ENCODE measurements at regions not wholly inside any gene's neighbourhood (a gene's known extent, or its start where the extent isn't known, plus 50 kb on each side); places are given as distances from the start of the nearest gene placed in this dataset.
"Not testable (repeated sequence)": the region's sequence is repeated elsewhere in the genome, so short reads cannot be mapped to it uniquely, and the experiment has no call there.

DNA sequence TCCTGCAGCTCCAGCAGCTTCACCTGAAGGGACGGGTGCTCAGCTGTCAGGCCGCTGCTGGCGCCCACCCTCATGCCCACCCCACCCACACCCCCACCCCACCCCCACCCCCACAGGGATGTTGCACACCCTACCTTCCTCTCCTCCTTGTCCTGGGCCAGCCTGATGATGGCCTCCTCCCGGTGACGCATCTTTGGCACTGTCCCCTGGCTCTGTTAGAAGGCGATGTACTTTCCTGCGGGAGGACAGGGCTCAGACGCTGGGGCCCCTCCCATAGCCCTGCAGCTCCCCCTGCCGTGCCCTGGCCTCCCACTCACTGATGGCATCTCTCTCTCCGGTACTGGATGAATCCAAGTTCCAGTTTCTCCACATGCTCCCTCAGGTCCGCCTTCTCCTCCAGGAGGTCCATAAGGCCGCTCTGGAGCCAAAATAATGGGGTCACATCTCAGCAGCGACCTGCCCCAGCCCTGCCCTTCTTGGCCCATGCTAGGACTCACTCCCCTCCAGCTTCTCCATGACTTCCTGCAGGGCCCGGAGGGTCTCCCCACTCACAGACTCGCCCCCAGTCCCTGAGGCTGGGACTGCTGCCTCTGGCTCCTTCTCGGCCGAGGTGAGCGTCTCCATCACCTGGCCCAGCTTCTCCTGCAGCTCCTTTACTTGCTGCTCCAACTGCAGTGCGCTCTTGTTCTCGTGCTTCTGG, 55.2 kb downstream of the GOLGA8B start:
- not testable (repeated sequence) for H3K4me3 Mint-ChIP-seq; H3K36me3 Mint-ChIP-seq (ENCODE audit: low read depth); H3K27ac Mint-ChIP-seq; ATAC-seq (replicated peaks); H3K4me1 Mint-ChIP-seq; H3K27me3 Mint-ChIP-seq; H3K9me3 Mint-ChIP-seq

DNA sequence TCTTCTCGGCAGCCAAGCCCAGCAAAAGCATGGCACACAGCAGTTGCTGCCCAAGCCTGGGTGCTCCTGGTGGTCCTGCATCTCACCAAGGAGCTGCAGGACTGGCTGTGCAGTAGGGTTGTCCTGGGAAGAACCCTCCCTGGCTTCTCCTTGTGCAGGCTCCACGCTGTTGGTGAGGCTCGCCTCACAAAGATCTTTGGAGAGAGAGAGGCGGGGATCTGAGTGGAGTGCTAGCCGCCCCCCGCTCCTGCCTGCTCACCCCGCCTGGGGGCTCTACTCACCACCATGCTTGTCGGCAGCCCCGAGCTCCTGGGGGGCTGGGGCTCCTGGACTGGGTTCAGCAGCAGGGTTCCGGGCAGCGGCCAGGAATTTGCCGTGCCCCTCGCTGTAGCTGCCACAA, 55.8 kb downstream of the GOLGA8B start:
- not testable (repeated sequence) for ATAC-seq (replicated peaks); H3K36me3 Mint-ChIP-seq (ENCODE audit: low read depth); H3K27me3 Mint-ChIP-seq; H3K4me3 Mint-ChIP-seq; H3K27ac Mint-ChIP-seq; H3K4me1 Mint-ChIP-seq; H3K9me3 Mint-ChIP-seq

DNA sequence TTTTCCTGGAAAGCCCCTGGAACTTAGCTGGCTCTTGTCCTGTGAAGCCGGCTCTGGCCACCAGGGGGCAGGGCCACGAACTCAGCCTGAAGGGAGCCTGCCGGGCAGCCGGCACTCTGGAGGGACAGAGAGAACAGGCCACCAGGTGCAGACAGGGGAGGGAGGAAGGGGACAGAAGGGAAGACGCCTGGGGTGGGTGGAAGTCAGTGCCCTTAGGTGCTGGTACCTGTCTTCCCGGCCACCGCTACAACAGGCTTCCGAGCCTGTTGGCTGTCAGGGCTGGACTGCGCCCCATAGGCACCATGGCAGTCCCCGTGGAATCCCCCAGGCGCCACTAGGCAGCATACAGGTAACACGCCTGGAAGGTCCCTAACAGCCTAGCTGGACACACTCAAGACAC, 59.6 kb downstream of the GOLGA8B start:
- not testable (repeated sequence) for H3K4me1 Mint-ChIP-seq; H3K36me3 Mint-ChIP-seq (ENCODE audit: low read depth); H3K27ac Mint-ChIP-seq; H3K27me3 Mint-ChIP-seq; H3K9me3 Mint-ChIP-seq; H3K4me3 Mint-ChIP-seq
- peak; percentile 29 for ATAC-seq (replicated peaks)

DNA sequence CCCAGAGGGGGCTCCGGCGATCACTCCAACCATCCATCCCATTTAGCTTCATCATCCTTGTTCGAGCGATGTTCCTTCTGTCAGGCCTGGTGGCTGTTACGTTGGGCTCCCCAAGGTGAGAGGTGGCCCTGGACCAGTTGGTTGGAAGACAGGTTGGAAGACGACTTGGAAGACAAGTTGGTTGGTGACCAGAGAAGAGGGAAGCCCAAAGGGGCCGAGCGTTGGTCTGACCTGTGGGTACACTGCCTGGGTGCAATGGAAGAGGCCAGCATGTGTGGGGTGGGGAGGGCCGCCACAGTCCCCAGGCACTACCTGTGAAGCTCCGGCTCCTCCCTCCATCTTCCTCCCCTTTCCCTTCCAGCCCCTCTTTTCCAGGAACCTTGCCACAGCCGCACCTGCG, 60.9 kb downstream of the GOLGA8B start:
- H3K27me3 Mint-ChIP-seq; H3K4me3 Mint-ChIP-seq; ATAC-seq (replicated peaks); H3K4me1 Mint-ChIP-seq; H3K9me3 Mint-ChIP-seq; H3K36me3 Mint-ChIP-seq (ENCODE audit: low read depth); H3K27ac Mint-ChIP-seq: not testable (repeated sequence)

DNA sequence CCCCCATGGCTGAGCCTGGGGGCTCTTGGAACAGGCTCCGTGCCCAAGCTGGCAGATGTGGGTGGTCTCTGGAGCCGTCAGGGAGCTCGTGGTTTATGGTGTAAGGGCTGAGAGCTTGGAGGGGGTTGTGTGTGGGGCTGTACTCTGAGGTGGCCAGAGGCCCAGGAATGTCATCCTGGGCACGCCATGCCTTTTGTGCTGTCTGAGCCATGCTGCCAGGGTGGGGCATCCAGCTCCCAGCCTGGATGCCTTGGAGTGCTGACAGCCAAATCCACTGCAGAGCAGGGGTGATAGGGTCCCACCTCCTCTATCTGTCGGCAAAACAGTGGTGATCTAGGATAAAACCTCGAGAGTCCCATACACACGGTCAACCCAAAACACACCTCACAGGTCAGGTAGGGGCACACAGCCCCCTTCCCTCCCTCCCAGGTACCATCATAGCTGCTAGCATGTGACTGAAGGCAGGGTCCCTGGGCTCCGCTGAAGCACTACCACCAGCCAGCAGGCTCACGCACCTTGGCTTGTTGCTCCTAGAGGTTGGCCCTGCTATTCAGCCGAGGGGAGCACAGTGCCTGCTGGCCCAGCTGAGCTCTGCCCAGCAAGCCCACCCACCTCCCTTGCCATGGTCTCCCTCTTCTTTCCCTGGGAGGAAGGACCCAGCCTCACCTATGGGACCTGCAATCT, 61.5 kb downstream of the GOLGA8B start:
- H3K36me3 Mint-ChIP-seq (ENCODE audit: low read depth); H3K4me3 Mint-ChIP-seq; H3K4me1 Mint-ChIP-seq; ATAC-seq (replicated peaks); H3K9me3 Mint-ChIP-seq; H3K27ac Mint-ChIP-seq; H3K27me3 Mint-ChIP-seq: not testable (repeated sequence)

DNA sequence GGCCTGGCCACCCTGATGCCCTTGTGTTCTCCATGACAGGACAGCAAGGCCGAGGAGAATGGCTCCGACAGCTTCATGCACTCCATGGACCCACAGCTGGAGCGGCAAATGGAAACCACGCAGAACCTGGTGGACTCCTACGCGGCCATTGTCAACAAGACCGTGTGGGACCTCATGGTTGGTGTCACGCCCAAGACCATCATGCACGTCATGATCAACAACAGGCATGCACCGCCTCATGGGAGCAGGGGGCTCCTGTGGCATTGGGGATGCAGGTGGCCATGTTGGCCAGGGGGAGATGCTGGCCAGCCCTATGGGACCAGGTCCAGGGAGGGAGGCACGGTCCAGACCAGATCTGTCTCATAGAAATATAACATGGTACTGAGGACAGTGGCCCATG, 62.9 kb downstream of the GOLGA8B start:
- Mint-ChIP-seq H3K9me3 (no peaks in the 10 kb centered on the region), H3K27me3 (peaks cover 3% of the 10 kb centered on the region), H3K4me1 (no peaks in the 10 kb centered on the region), H3K27ac (no peak overlapping the region), H3K4me3 (no peak overlapping the region), H3K36me3 (ENCODE audit: low read depth) (no peaks in the 10 kb centered on the region)
- ATAC-seq (replicated peaks), result no peak

DNA sequence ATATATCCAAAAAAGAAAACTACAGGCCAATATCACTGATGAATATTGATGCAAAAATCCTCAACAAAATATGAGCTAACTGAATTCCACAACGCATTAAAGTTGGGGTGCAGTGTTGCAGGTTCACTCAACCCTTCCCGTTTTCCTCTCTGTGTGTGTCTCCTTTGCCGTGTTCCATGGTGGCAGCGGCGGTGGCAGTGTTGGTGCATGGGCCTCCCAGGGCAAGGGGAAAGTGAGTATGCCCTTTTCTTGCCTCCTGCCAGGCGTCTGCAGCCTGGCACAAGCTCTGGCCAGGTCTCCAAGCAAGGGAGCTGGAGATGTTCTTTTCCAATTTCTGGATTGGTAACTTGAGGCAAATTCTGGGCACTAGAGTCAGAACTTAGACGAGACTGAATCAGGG, 63.4 kb downstream of the GOLGA8B start:
- not testable (repeated sequence) for H3K4me3 Mint-ChIP-seq, H3K4me1 Mint-ChIP-seq, H3K27ac Mint-ChIP-seq

GRCh38 chr15:34514251-34514670, 69.2 kb downstream of the GOLGA8B start:
- peaks cover 8% of the 10 kb centered on the region for H3K4me1 Mint-ChIP-seq
- H3K27ac Mint-ChIP-seq, result no peak overlapping the region
- H3K4me3 Mint-ChIP-seq, result peak overlapping the region; percentile 74
- H3K27me3 Mint-ChIP-seq, result peaks cover 37% of the 10 kb centered on the region
- H3K36me3 Mint-ChIP-seq (ENCODE audit: low read depth), result no peaks in the 10 kb centered on the region
- ATAC-seq (replicated peaks), result peak; percentile 64
- H3K9me3 Mint-ChIP-seq, result no peaks in the 10 kb centered on the region

More for the DNA sequence above, 63.4 kb downstream of the GOLGA8B start:
- ATAC-seq (replicated peaks); H3K9me3 Mint-ChIP-seq; H3K27me3 Mint-ChIP-seq; H3K36me3 Mint-ChIP-seq (ENCODE audit: low read depth): not testable (repeated sequence)

- peak overlapping the region; percentile 74 for H3K4me3 Mint-ChIP-seq
- no peak for ATAC-seq (replicated peaks)
- no peak overlapping the region for H3K27ac Mint-ChIP-seq
- no peaks in the 10 kb centered on the region for H3K9me3 Mint-ChIP-seq
- H3K4me1 Mint-ChIP-seq, result peaks cover 8% of the 10 kb centered on the region
- peaks cover 37% of the 10 kb centered on the region for H3K27me3 Mint-ChIP-seq
- H3K36me3 Mint-ChIP-seq (ENCODE audit: low read depth), result no peaks in the 10 kb centered on the region
These were observed 70.8 kb downstream of the GOLGA8B start for GRCh38 chr15:34512628-34513027.

DNA sequence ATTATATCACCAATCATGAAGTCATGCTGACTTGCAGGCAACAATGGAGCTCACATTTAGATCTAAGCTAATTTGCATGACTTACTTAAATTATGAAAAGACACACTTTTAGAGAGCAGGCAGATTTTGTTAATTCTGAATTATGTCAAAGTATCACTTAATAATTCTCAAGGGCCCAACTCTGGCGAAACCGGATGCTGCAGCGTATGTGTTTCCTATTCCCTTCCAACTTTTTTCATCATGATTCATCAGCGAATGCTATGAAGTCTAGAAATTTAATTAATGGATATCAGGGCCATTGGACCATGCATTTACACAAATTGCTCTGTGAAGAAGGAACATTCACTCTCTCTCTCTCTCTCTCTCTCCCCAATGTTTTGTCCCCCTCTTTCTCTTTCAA, 63.5 kb upstream of the GOLGA8A start:
- H3K9me3 Mint-ChIP-seq, result no peaks in the 10 kb centered on the region
- H3K27me3 Mint-ChIP-seq, result peaks cover 42% of the 10 kb centered on the region
- no peak for ATAC-seq (replicated peaks)

DNA sequence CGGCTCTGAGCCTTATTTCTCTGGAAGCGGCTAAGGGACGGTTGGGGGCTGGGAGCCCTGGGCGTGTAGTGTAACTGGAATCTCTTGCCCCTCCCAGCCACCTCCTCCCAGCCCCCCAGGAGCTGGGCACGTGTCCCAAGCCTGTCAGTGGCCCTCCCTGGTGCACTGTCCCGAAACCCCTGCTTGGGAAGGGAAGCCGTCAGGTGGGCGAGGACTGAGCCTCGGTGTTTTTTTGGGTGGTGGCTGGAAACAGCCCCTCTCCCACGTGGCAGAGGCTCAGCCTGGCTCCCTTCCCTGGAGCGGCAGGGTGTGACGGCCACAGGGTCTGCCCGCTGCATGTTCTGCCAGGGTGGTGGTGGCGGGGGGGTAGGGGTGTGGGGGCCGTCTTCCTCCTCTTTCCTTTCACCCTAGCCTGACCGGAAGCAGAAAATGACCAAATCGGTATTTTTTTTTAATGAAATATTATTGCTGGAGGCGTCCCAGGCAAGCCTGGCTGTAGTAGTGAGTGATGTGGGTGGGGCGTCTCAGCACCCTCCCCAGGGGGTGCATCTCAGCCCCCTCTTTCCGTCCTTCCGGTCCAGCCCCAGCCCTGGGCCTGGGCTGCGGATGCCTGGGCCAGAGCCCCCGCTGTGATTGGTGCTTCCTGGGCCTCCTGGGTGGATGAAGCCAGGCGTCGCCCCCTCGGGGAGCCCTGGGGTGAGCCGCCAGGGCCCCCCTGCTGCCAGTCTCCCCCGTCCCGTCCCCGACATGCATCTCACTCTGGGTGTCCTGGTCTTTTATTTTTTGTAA, 58.8 kb upstream of the GOLGA8A start:
- Mint-ChIP-seq H3K9me3 (peaks cover 4% of the 10 kb centered on the region), H3K4me1 (no peaks in the 10 kb centered on the region), H3K27ac (no peak overlapping the region), H3K36me3 (ENCODE audit: low read depth) (peaks cover 5% of the 10 kb centered on the region), H3K27me3 (peaks cover 45% of the 10 kb centered on the region), H3K4me3 (no peak overlapping the region)
- no peak for ATAC-seq (replicated peaks)

More for the DNA sequence above, 63.5 kb upstream of the GOLGA8A start:
- H3K4me3 Mint-ChIP-seq, result no peak overlapping the region
- no peaks in the 10 kb centered on the region for H3K36me3 Mint-ChIP-seq (ENCODE audit: low read depth)
- no peak overlapping the region for H3K27ac Mint-ChIP-seq
- no peaks in the 10 kb centered on the region for H3K4me1 Mint-ChIP-seq

- Mint-ChIP-seq H3K4me3 (peak overlapping the region; percentile 45), H3K27me3 (peaks cover 46% of the 10 kb centered on the region)
- H3K9me3 Mint-ChIP-seq; H3K4me1 Mint-ChIP-seq; ATAC-seq (replicated peaks); H3K27ac Mint-ChIP-seq; H3K36me3 Mint-ChIP-seq (ENCODE audit: low read depth): not testable (repeated sequence)
These were observed 58.1 kb upstream of the GOLGA8A start for GRCh38 chr15:34495707-34496106.

- Mint-ChIP-seq H3K27me3 (peaks cover 47% of the 10 kb centered on the region), H3K27ac (no peak overlapping the region), H3K9me3 (peaks cover 4% of the 10 kb centered on the region), H3K4me1 (no peaks in the 10 kb centered on the region), H3K36me3 (ENCODE audit: low read depth) (peaks cover 6% of the 10 kb centered on the region), H3K4me3 (no peak overlapping the region)
- ATAC-seq (replicated peaks), result no peak
These were observed 56.4 kb upstream of the GOLGA8A start for GRCh38 chr15:34494084-34494399.

DNA sequence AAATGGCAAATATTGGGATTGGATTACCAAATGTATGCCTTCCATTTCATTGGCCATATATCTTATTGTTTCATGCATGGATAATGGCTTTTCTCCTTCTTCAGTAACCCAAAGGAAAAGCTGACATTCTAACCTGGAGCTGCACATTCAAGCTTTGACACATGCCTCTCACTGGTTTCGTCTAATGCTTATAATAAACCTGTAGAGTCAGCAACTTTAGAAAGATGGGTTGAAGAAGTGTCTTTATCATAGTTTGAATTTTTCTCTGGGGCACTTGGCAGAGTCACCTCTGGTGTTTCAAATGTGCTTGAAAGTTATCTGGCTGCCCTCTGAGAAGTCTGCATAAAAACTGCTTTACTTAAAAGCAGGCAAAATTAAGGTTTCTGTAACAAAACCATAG, 55.4 kb upstream of the GOLGA8A start:
- peaks cover 4% of the 10 kb centered on the region for H3K9me3 Mint-ChIP-seq
- ATAC-seq (replicated peaks), result no peak
- H3K4me1 Mint-ChIP-seq, result no peaks in the 10 kb centered on the region
- no peak overlapping the region for H3K4me3 Mint-ChIP-seq
- H3K36me3 Mint-ChIP-seq (ENCODE audit: low read depth), result peaks cover 6% of the 10 kb centered on the region
- H3K27me3 Mint-ChIP-seq, result peaks cover 53% of the 10 kb centered on the region
- no peak overlapping the region for H3K27ac Mint-ChIP-seq

DNA sequence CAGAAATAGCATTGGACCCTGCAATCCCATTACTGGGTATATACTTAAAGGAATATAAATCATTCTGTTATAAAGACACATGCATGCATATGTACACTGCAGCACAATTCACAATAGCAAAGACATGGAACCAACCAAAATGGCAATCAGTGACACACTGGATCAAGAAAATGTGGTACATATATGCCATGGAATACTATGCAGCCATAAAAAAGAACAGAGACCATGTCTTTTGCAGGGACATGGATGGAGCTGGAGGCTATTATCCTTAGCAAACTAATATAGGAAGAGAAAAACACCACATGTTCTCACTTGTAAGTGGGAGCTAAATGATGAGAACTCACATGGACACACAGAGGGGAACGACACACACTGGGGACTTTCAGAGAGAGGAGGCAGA, 53.9 kb upstream of the GOLGA8A start:
- not testable (repeated sequence) for H3K36me3 Mint-ChIP-seq (ENCODE audit: low read depth); H3K9me3 Mint-ChIP-seq; H3K27ac Mint-ChIP-seq; ATAC-seq (replicated peaks); H3K4me3 Mint-ChIP-seq; H3K4me1 Mint-ChIP-seq
- peaks cover 57% of the 10 kb centered on the region for H3K27me3 Mint-ChIP-seq

Measured in activated T-helper 17 cell treated with anti-CD3 and anti-CD28 coated beads, Interleukin-2, amount 50 U/mL, for 72 hours (primary cell).